Pancreas (tissue), 10 donors: ENCODE measurements at regions not wholly inside any gene's neighbourhood (a gene's known extent, or its start where the extent isn't known, plus 50 kb on each side); places are given as distances from the start of the nearest gene placed in this dataset.

Experiments used
- ATAC-seq, 4 donors: fragments of 200-7000 bp; cut with Tn5 transposase; one replicate each; pipeline versions ENCODE4 v1.8.0 to v1.9.1; 2020; ENCODE audit warnings: mild to moderate bottlenecking in 4 of 4, moderate library complexity in 4 of 4
- DNase-seq, 6 donors: peaks; one replicate each; pipeline ENCODE4 v3.0.0-alpha.2; 2020
- FAIRE-seq: peaks from 2 replicates; lab custom pipeline; 2012; peaks lifted over from hg19 to GRCh38; lab: Jason Lieb, UNC
- H3K27ac ChIP-seq, 4 donors: fragments of 200-600 bp; sonication (generic); 1 replicate in 3 of 4; 2 replicates in 1 of 4; pipeline versions ENCODE4 v1.5.0 to v1.8.0; 2020
- H3K27me3 ChIP-seq, 4 donors: fragments of 200-600 bp; one replicate each; pipeline ENCODE4 v1.8.0; 2021
- H3K36me3 ChIP-seq, 3 donors: fragments of 200-600 bp; sonication (generic) in 1 of 3; one replicate each; pipeline versions ENCODE4 v1.5.0 to v1.8.0; 2020 to 2021
- H3K4me1 ChIP-seq, 3 donors: fragments of 200-600 bp; one replicate each; pipeline ENCODE4 v1.8.0; 2021
- H3K4me3 ChIP-seq, 4 donors: fragments of 200-600 bp; sonication (generic) in 2 of 4; one replicate each; pipeline versions ENCODE4 v1.5.0 to v1.8.0; 2020 to 2021
- H3K9me3 ChIP-seq, 4 donors: fragments of 200-600 bp; one replicate each; pipeline ENCODE4 v1.8.0; 2021
- WGBS, 2 donors: extraction: QIAGEN DNeasy Blood & Tissue Kit; methylation state at CpG; one replicate each; pipeline ENCODE4 v1.1.7; 2013; 5-methylcytosine and 5-hydroxymethylcytosine counted together
- intact Hi-C, 3 donors: fragments of 100-400 bp; cut with DNase I; formaldehyde crosslinking; loops; one replicate each; pipeline versions ENCODE4 v1.11.1 to v1.14.2; 2022
- TF ChIP-seq, protein P1 (sequence below), 4 donors: fragments of 200-600 bp; sonication (generic) in 3 of 4; IDR thresholded peaks; one replicate each; pipeline versions ENCODE4 v1.5.0 to v1.8.0; 2021; ENCODE audit warnings: antibody characterized with exemption in 4 of 4
- donor health status: healthy with polysubstance abuse.
- donor health status: DM: no; HTN: no; CAD: no; lungs with moderate emphysema.
- donor health status: DM: no; HTN: no; CAD: no.
- donor health status: control.
- donor health status: control.
- donor health status: Bipolar disorder and iron deficiency.
- donor health status: DM: yes; HTN: yes; CAD: no.
- donor health status: DM: no; HTN: no; CAD: no.
- donor health status: DM: no; HTN: no; CAD: no.
- donor health status: DM: yes; HTN: yes; CAD: no.

DNA sequence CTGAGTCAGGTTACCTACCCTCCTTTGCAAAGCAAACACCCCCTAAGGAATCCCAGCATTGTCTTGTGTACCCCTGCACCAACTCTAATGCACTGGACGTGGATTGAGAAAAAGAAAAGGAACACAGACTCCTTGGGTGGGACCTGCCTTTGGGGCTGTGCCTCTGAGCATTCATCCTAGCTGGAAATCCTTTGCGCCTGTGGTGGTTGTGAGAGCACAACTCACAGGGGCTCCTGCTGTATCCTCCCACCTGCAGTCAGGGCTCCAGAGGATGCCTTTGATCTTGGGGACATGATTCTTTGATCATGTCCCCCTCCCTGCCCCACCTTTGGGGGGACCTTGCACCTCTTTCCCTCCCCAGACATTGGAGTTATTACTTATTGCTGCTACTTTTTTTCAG is 338.5 kb downstream of the GADD45G start:
- no peak overlapping the region for H3K4me3 ChIP-seq
- ATAC-seq (no peak), DNase-seq (no peak), FAIRE-seq (no peak)
- WGBS, 2 donors = 81 to 91% methylated on average over 2 of the region's 2 CpGs
- no peaks in the 10 kb centered on the region for H3K27me3 ChIP-seq
- no peaks in the 10 kb centered on the region for H3K36me3 ChIP-seq
- no peak overlapping the region for H3K27ac ChIP-seq
- TF ChIP-seq, protein P1, sequence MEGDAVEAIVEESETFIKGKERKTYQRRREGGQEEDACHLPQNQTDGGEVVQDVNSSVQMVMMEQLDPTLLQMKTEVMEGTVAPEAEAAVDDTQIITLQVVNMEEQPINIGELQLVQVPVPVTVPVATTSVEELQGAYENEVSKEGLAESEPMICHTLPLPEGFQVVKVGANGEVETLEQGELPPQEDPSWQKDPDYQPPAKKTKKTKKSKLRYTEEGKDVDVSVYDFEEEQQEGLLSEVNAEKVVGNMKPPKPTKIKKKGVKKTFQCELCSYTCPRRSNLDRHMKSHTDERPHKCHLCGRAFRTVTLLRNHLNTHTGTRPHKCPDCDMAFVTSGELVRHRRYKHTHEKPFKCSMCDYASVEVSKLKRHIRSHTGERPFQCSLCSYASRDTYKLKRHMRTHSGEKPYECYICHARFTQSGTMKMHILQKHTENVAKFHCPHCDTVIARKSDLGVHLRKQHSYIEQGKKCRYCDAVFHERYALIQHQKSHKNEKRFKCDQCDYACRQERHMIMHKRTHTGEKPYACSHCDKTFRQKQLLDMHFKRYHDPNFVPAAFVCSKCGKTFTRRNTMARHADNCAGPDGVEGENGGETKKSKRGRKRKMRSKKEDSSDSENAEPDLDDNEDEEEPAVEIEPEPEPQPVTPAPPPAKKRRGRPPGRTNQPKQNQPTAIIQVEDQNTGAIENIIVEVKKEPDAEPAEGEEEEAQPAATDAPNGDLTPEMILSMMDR (IDR thresholded peaks at IDR 0.05) = no peak
- no peaks in the 10 kb centered on the region for H3K9me3 ChIP-seq
- peaks cover 0 to 11% (median 0%) of the 10 kb centered on the region in 3 donors for H3K4me1 ChIP-seq
- intact Hi-C loops = no loop called here

DNA sequence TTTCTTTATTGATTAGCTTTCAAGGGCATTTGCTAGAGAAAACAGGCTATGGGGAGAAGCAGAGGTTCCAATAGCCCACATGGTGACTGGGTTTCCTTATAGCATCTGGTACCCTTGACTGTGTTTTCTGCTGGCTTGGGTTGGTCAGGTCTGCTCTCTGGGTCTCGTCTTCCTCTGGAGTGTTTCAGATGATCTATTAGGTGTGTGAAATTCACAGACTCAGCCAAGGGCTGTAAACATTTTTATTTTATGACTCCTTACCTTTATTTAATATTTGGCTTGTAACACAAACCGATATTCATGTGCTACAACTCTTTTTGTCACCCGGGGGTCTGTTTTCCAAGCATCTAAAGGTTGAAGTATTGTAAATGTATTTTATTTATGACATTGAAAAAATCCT is 338.9 kb downstream of the GADD45G start:
- Histone ChIP-seq H3K27me3 (no peaks in the 10 kb centered on the region), H3K36me3 (no peaks in the 10 kb centered on the region), H3K27ac (no peak overlapping the region), H3K9me3 (no peaks in the 10 kb centered on the region), H3K4me1 (peaks cover 0 to 11% (median 0%) of the 10 kb centered on the region in 3 donors), H3K4me3 (no peak overlapping the region)
- DNase-seq (no peak), FAIRE-seq (peak; percentile 29), ATAC-seq (no peak)
- WGBS, 2 donors = 85 to 89% methylated on average over 3 of the region's 3 CpGs
- intact Hi-C loops = no loop called here
- TF ChIP-seq, protein P1 (IDR thresholded peaks at IDR 0.05) = no peak

DNA sequence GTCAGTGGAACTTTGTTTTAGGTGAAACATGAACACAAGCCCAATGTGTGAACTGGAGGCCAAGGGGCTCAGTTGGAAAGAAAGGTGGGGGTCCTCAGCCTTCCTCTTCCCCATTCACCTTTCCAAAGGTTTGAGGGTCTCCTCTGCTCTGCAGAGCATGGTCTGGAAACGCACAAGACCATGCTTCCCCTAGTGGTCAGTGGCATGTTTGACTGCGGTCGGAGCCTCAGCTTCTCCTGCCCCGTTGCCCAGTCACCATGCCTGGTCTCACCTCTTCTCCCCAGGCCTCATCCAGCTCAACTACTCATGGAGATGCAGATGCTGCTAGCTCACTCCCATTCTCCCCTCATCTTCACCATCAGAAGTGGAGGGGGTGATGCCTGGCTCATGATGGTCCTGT is 340.3 kb downstream of the GADD45G start:
- TF ChIP-seq, protein P1 (IDR thresholded peaks at IDR 0.05) = no peak
- no peak for DNase-seq
- no peaks in the 10 kb centered on the region for H3K27me3 ChIP-seq
- no peak overlapping the region for H3K27ac ChIP-seq
- no peaks in the 10 kb centered on the region for H3K9me3 ChIP-seq
- intact Hi-C loops = no loop called here
- H3K36me3 ChIP-seq = no peaks in the 10 kb centered on the region
- peaks cover 0 to 5% (median 0%) of the 10 kb centered on the region in 3 donors for H3K4me1 ChIP-seq
- no peak for FAIRE-seq
- no peak overlapping the region for H3K4me3 ChIP-seq
- ATAC-seq = no peak
- WGBS, 2 donors = 84 to 93% methylated on average over 4 of the region's 4 CpGs

- Histone ChIP-seq H3K27ac (no peak overlapping the region), H3K9me3 (no peaks in the 10 kb centered on the region), H3K4me3 (no peak overlapping the region), H3K4me1 (no peaks in the 10 kb centered on the region), H3K36me3 (no peaks in the 10 kb centered on the region), H3K27me3 (no peaks in the 10 kb centered on the region)
- DNase-seq (no peak), ATAC-seq (no peak), FAIRE-seq (no peak)
- WGBS, 2 donors = 59 to 70% methylated on average over 3 of the region's 3 CpGs
- intact Hi-C loops = no loop called here
- TF ChIP-seq, protein P1 (IDR thresholded peaks at IDR 0.05) = no peak
Observed at GRCh38 chr9:89946741-89947140, 341.9 kb downstream of the GADD45G start.

DNA sequence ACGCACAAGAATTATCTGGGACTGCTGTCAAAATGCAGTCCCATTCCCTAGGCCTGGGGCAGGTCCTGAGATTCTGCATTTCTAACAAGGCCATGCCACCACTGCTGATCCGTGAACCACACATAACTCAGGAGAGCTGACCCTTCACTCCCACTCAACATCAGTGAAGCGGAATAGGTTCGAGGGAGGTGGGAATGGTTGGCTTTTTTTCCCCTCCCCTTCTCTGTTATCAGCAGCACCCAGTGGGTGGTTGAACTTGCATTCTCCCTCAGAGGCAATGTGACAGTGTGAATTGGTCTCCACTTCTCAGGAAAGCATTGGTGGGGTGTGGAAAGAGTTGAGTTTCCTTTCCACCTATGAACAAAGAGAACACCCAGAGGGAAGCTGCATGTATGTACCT is 344.3 kb downstream of the GADD45G start:
- Histone ChIP-seq H3K9me3 (no peaks in the 10 kb centered on the region), H3K27ac (no peak overlapping the region), H3K4me3 (no peak overlapping the region), H3K36me3 (no peaks in the 10 kb centered on the region), H3K27me3 (no peaks in the 10 kb centered on the region), H3K4me1 (no peaks in the 10 kb centered on the region)
- 92 to 93% methylated on average over 4 of the region's 4 CpGs for WGBS, 2 donors
- ATAC-seq (no peak), FAIRE-seq (no peak), DNase-seq (no peak)
- intact Hi-C loops = no loop called here
- TF ChIP-seq, protein P1 (IDR thresholded peaks at IDR 0.05) = no peak
